K562 (cell line): ENCODE measurements at regions not wholly inside any gene's neighbourhood (a gene's known extent, or its start where the extent isn't known, plus 50 kb on each side); places are given as distances from the start of the nearest gene placed in this dataset.

Source experiments
- ATAC-seq: fragments of 200-7000 bp; cut with Tn5 transposase; 3 replicates; pipeline ENCODE4 v1.9.1; 2020; ENCODE audit warnings: moderate library complexity
- BruUV-seq: library from RNA; stranded (reverse); fragments of 400-500 nt; replicated peaks from 2 replicates; lab custom pipeline; 2021; lab: Mats Ljungman, UMichigan
- CTCF ChIA-PET: fragments of 300-600 bp; formaldehyde crosslinking; extraction: SDS; loops from one replicate; lab custom pipeline; 2021; ENCODE audit warnings: low intra/inter-chr PET ratio; lab: Yijun Ruan, JAX
- POLR2A ChIA-PET: fragments of 300-600, 350-650 bp; sonication (Branson Sonifier 250); formaldehyde crosslinking; extraction: SDS; loops from one replicate; lab custom pipeline; 2021; ENCODE audit warnings: antibody characterized with exemption, inconsistent platforms; lab: Yijun Ruan, JAX
- DNase-seq, 4 experiments: peaks; one replicate each; pipeline versions ENCODE4 v3.0.0 to v3.0.0-alpha.2; 2011 to 2018; ENCODE audit warnings: low spot score in 3 of 4, mixed read lengths in 3 of 4; ENCODE audit errors: extremely low read depth in 1 of 4
- FAIRE-seq: peaks from 2 replicates; lab custom pipeline; 2011; peaks lifted over from hg19 to GRCh38; lab: Jason Lieb, UNC
- H2AFZ ChIP-seq: 2 replicates; pipeline ENCODE4 v1.6.0; 2011; ENCODE audit warnings: low read depth, low read length, control low read depth, inconsistent platforms
- H3K27ac ChIP-seq: fragments of 200-600 bp; 3 replicates; pipeline ENCODE4 v1.8.0; 2011; ENCODE audit warnings: low read depth, mild to moderate bottlenecking, control low read depth, inconsistent platforms, low read length, moderate library complexity, mixed read lengths; ENCODE audit errors: extremely low read depth
- H3K27me3 ChIP-seq, 2 experiments: fragments of 300-600 bp in 1 of 2; 2 replicates in 1 of 2; 3 replicates in 1 of 2; pipeline versions ENCODE4 v1.6.0 to v1.8.0; 2011; ENCODE audit warnings: inconsistent platforms in 2 of 2, low read length in 2 of 2, mild to moderate bottlenecking in 1 of 2, mixed read lengths in 1 of 2, moderate library complexity in 1 of 2; ENCODE audit not compliant: control insufficient read depth in 2 of 2, insufficient read depth in 2 of 2
- H3K36me3 ChIP-seq: fragments of 300-600 bp; 3 replicates; pipeline ENCODE4 v1.8.0; 2011; ENCODE audit warnings: mild to moderate bottlenecking, low read length, inconsistent platforms; ENCODE audit not compliant: control insufficient read depth, insufficient read depth
- H3K4me1 ChIP-seq, 2 experiments: fragments of 200-600 bp in 1 of 2; replicated peaks in 1 of 2; 2 replicates in 1 of 2; 3 replicates in 1 of 2; pipeline versions ENCODE4 v1.5.1 to v1.8.0; 2011; ENCODE audit warnings: inconsistent platforms in 2 of 2, low read length in 2 of 2, mild to moderate bottlenecking in 1 of 2, mixed read lengths in 1 of 2, moderate library complexity in 1 of 2; ENCODE audit not compliant: control insufficient read depth in 2 of 2, insufficient read depth in 2 of 2
- H3K4me2 ChIP-seq: 2 replicates; pipeline ENCODE4 v1.6.1; 2011; ENCODE audit warnings: low read length, control low read depth, inconsistent platforms, mixed read lengths; ENCODE audit not compliant: insufficient read depth
- H3K4me3 ChIP-seq: fragments of 200-600 bp; sonication (generic), shearing (Covaris generic); 2 replicates; pipeline ENCODE4 v1.5.1; 2016; ENCODE audit warnings: control low read depth, inconsistent platforms
- H3K79me2 ChIP-seq: fragments of 200-600 bp; 3 replicates; pipeline ENCODE4 v1.8.0; 2011; ENCODE audit warnings: low read length, inconsistent platforms; ENCODE audit not compliant: control insufficient read depth, insufficient read depth
- H3K9ac ChIP-seq, 2 experiments: 2 replicates each; pipeline versions ENCODE4 v1.6.0 to v1.6.1; 2011; ENCODE audit warnings: low read depth in 2 of 2, low read length in 2 of 2, control low read depth in 1 of 2, inconsistent platforms in 1 of 2, mild to moderate bottlenecking in 1 of 2, mixed read lengths in 1 of 2; ENCODE audit not compliant: insufficient read depth in 1 of 2
- H3K9me1 ChIP-seq: one replicate; pipeline ENCODE4 v1.6.0; 2011; ENCODE audit warnings: inconsistent platforms, mild to moderate bottlenecking, low read length, moderate library complexity; ENCODE audit not compliant: control insufficient read depth, insufficient read depth
- H3K9me3 ChIP-seq: replicated peaks from 2 replicates; pipeline ENCODE4 v1.5.1; 2011; ENCODE audit warnings: low read depth, low read length, inconsistent platforms; ENCODE audit not compliant: control insufficient read depth, insufficient read depth
- H4K20me1 ChIP-seq: replicated peaks from 2 replicates; pipeline ENCODE4 v1.6.1; 2011; ENCODE audit warnings: low read length, inconsistent platforms, mixed read lengths; ENCODE audit not compliant: control insufficient read depth, insufficient read depth
- CEBPG ChIP-seq, 3 experiments: fragments of 200-800 bp in 1 of 3; sonication (Bioruptor generic) in 1 of 3; sonication (generic) in 1 of 3; formaldehyde crosslinking in 1 of 3; IDR thresholded peaks in 2 of 3; conservative IDR thresholded peaks in 1 of 3; 2 replicates each; pipeline versions ENCODE4 v1.6.1 to v1.8.0; 2016 to 2022; ENCODE audit warnings: missing compliant biosample characterization in 2 of 3, missing genetic modification characterization in 2 of 3, mild to moderate bottlenecking in 1 of 3, missing genetic modification reagents in 1 of 3
- CHD2 ChIP-seq: IDR thresholded peaks from 2 replicates; pipeline ENCODE4 v1.6.1; 2011; ENCODE audit warnings: low read depth, low read length
- CREM ChIP-seq: IDR thresholded peaks from 2 replicates; pipeline ENCODE4 v1.6.1; 2014; ENCODE audit warnings: antibody characterized with exemption, low read depth
- GATA2 ChIP-seq: sonication (generic); formaldehyde crosslinking; IDR thresholded peaks from 2 replicates; pipeline ENCODE4 v1.4.0; 2020; ENCODE audit warnings: mild to moderate bottlenecking, missing genetic modification reagents
- KAT8 ChIP-seq: fragments of 450-650 bp; IDR thresholded peaks from 2 replicates; pipeline ENCODE4 v1.6.1; 2016; ENCODE audit warnings: low read depth, mild to moderate bottlenecking
- KDM4B ChIP-seq, 2 experiments: fragments of 450-650 bp in 1 of 2; sonication (generic) in 1 of 2; IDR thresholded peaks; 2 replicates each; pipeline ENCODE4 v1.6.1; 2016 to 2017; ENCODE audit warnings: borderline replicate concordance in 2 of 2, antibody characterized with exemption in 1 of 2, low read depth in 1 of 2, mild to moderate bottlenecking in 1 of 2
- MED1 ChIP-seq: sonication (generic); formaldehyde crosslinking; IDR thresholded peaks from 2 replicates; pipeline ENCODE4 v1.8.1; 2023; ENCODE audit warnings: missing genetic modification reagents, borderline replicate concordance
- MXI1 ChIP-seq: IDR thresholded peaks from 2 replicates; pipeline ENCODE4 v1.6.1; 2011; ENCODE audit warnings: low read depth, mild to moderate bottlenecking, improper control_type of control experiment, low read length
- RBM14 ChIP-seq: fragments of 200-400 bp; formaldehyde crosslinking; IDR thresholded peaks from 2 replicates; pipeline ENCODE4 v1.6.1; 2018; ENCODE audit warnings: low read depth, mild to moderate bottlenecking, low read length, moderate library complexity, borderline replicate concordance; ENCODE audit not compliant: insufficient read depth
- ZNF124 ChIP-seq: sonication (generic); formaldehyde crosslinking; IDR thresholded peaks from 2 replicates; pipeline ENCODE4 v1.8.1; 2022; ENCODE audit warnings: missing genetic modification reagents
- ZNF253 ChIP-seq: fragments of 250-450 bp; sonication (Bioruptor Pico); conservative IDR thresholded peaks from 2 replicates; pipeline ENCODE4 v1.6.1; 2021; ENCODE audit warnings: mild to moderate bottlenecking
- ZNF507 ChIP-seq: conservative IDR thresholded peaks from 2 replicates; pipeline ENCODE4 v1.6.1; 2017; ENCODE audit warnings: missing genetic modification characterization, missing compliant biosample characterization
- ZNF551 ChIP-seq: fragments of 250-450 bp; sonication (Bioruptor Pico); IDR thresholded peaks from 2 replicates; pipeline ENCODE4 v1.5.0; 2021; ENCODE audit warnings: mild to moderate bottlenecking, moderate library complexity
- ZNF830 ChIP-seq: fragments of 250-450 bp; sonication (Bioruptor Pico); IDR thresholded peaks from 2 replicates; pipeline ENCODE4 v1.5.0; 2021; ENCODE audit warnings: mild to moderate bottlenecking
- WGBS: fragments of 100-300 bp; shearing (Covaris generic); methylation state at CpG from one replicate; pipeline ENCODE4 v1.1.6; 2016; ENCODE audit warnings: low coverage, mixed read lengths; ENCODE audit not compliant: insufficient coverage; ENCODE audit errors: missing lambda C conversion rate; 5-methylcytosine and 5-hydroxymethylcytosine counted together
- in situ Hi-C: fragments of 300-500 bp; cut with MboI; formaldehyde crosslinking; loops from 4 replicates; pipeline ENCODE4 v1.15.0; 2018; ENCODE audit warnings: inconsistent platforms, mixed read lengths
- intact Hi-C: fragments of 100-400 bp; cut with micrococcal nuclease; formaldehyde crosslinking; loops from 2 replicates; pipeline ENCODE4 v1.14.2; 2022
- TF ChIP-seq, protein P1 (sequence below): sonication (generic); formaldehyde crosslinking; IDR thresholded peaks from 2 replicates; pipeline ENCODE4 v1.5.0; 2020; ENCODE audit warnings: missing genetic modification reagents

GRCh38 chr4:108519911-108520601 is 100.3 kb upstream of the RPL34 start:
- H4K20me1 ChIP-seq, result no peaks in the 10 kb centered on the region
- no peak for ATAC-seq
- no peak for DNase-seq
- H2AFZ ChIP-seq, result no peak overlapping the region
- H3K9ac ChIP-seq, result no peak overlapping the region
- H3K4me1 ChIP-seq, result no peaks in the 10 kb centered on the region
- no peaks in the 10 kb centered on the region for H3K9me3 ChIP-seq
- no peaks in the 10 kb centered on the region; a peak in 1 of 5 replicates for H3K27me3 ChIP-seq
- CTCF ChIA-PET, result no interaction called here
- no peaks in the 10 kb centered on the region for H3K36me3 ChIP-seq
- H3K9me1 ChIP-seq, result no peaks in the 10 kb centered on the region
- in situ Hi-C loops, result no loop called here
- POLR2A ChIA-PET, result no interaction called here
- intact Hi-C loops, result no loop called here
- TF ChIP-seq GATA2 (CRISPR knock-in tag), result no peak
- TF ChIP-seq ZNF830 (CRISPR knock-in tag), result no peak
- TF ChIP-seq KDM4B (IDR thresholded peaks at IDR 0.05; ENCODE audit: borderline replicate concordance in 2 of 2, low read depth in 1 of 2), result no peak
- TF ChIP-seq, protein P1, sequence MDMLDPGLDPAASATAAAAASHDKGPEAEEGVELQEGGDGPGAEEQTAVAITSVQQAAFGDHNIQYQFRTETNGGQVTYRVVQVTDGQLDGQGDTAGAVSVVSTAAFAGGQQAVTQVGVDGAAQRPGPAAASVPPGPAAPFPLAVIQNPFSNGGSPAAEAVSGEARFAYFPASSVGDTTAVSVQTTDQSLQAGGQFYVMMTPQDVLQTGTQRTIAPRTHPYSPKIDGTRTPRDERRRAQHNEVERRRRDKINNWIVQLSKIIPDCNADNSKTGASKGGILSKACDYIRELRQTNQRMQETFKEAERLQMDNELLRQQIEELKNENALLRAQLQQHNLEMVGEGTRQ, result no peak
- no peak for TF ChIP-seq CEBPG (CRISPR knock-in tag; IDR thresholded peaks at IDR 0.05)
- TF ChIP-seq CEBPG (tag; conservative IDR thresholded peaks at IDR 0.05 in 1 of 2, IDR thresholded peaks at IDR 0.05 in 1 of 2), result no peak
- TF ChIP-seq CHD2, result no peak
- TF ChIP-seq CREM, result no peak
- no peak for TF ChIP-seq MXI1
- TF ChIP-seq RBM14, result no peak
- no peak for TF ChIP-seq ZNF551
- TF ChIP-seq MED1, result no peak
- TF ChIP-seq ZNF253 (CRISPR knock-in tag), result no peak
- no peak for TF ChIP-seq ZNF124
- TF ChIP-seq KAT8, result no peak
- TF ChIP-seq ZNF507 (tag), result no peak
- no peak overlapping the region for H3K27ac ChIP-seq
- BruUV-seq, result no TSS peak
- no peak overlapping the region for H3K4me2 ChIP-seq
- H3K79me2 ChIP-seq, result no peaks in the 10 kb centered on the region
- 0% methylated on average over 4 of the region's 4 CpGs for WGBS
- H3K4me3 ChIP-seq, result no peak overlapping the region
- FAIRE-seq, result no peak
